Fibroblast of lung (primary cell): ENCODE measurements at regions not wholly inside any gene's neighbourhood (a gene's known extent, or its start where the extent isn't known, plus 50 kb on each side); places are given as distances from the start of the nearest gene placed in this dataset.

Experiments used
- CTCF ChIP-seq, 2 donors: IDR thresholded peaks in 1 of 2; conservative IDR thresholded peaks in 1 of 2; 1 replicate in 1 of 2; 2 replicates in 1 of 2; pipeline ENCODE4 v1.5.1; 2011 to 2012; ENCODE audit warnings: low read length in 2 of 2, control low read depth in 1 of 2, inconsistent platforms in 1 of 2, low read depth in 1 of 2, mild to moderate bottlenecking in 1 of 2
- EZH2 ChIP-seq: IDR thresholded peaks from 2 replicates; pipeline ENCODE4 v1.5.1; 2012; ENCODE audit warnings: low read length, control low read depth, mild to moderate bottlenecking; ENCODE audit errors: missing control alignments

- TF ChIP-seq EZH2 = no peak
- TF ChIP-seq CTCF (conservative IDR thresholded peaks at IDR 0.05 in 1 of 2, IDR thresholded peaks at IDR 0.05 in 1 of 2; ENCODE audit: low read depth in 1 of 2, low read length in 2 of 2) = no peak
Measured at GRCh38 chr5:97531549-97531948, 348.5 kb upstream of the RIOK2 start.
